GM12878 (cell line): ENCODE measurements at regions not wholly inside any gene's neighbourhood (a gene's known extent, or its start where the extent isn't known, plus 50 kb on each side); places are given as distances from the start of the nearest gene placed in this dataset.

Experiments used
- ATAC-seq: fragments of 200-7000 bp; cut with Tn5 transposase; 3 replicates; pipeline ENCODE4 v1.9.1; 2020; ENCODE audit warnings: mild to moderate bottlenecking, moderate library complexity
- BruUV-seq: library from RNA; stranded (reverse); fragments of 400-500 nt; replicated peaks from 2 replicates; lab custom pipeline; 2021; lab: Mats Ljungman, UMichigan
- CTCF ChIA-PET: fragments of 300-600 bp; sonication (Branson Sonifier 250); formaldehyde crosslinking; extraction: SDS; loops from one replicate; lab custom pipeline; 2021; ENCODE audit warnings: inconsistent platforms; lab: Yijun Ruan, JAX
- POLR2A ChIA-PET: fragments of 350-600 bp; formaldehyde crosslinking; extraction: SDS; loops from one replicate; lab custom pipeline; 2021; ENCODE audit warnings: inconsistent platforms; lab: Charles Lee
- RAD21 ChIA-PET: fragments of 300-600 bp; sonication (Branson Sonifier 250); formaldehyde crosslinking; loops from one replicate; lab custom pipeline; 2023; ENCODE audit warnings: antibody characterized with exemption; ENCODE audit not compliant: unreplicated experiment; lab: Charles Lee
- SMC1A ChIA-PET: fragments of 300-600 bp; sonication (Branson Sonifier 250); formaldehyde crosslinking; loops from one replicate; lab custom pipeline; 2023; ENCODE audit not compliant: unreplicated experiment, uncharacterized antibody; lab: Charles Lee
- DNase-seq: peaks from one replicate; pipeline ENCODE4 v3.0.0-alpha.2; 2011; ENCODE audit warnings: low read depth, low spot score
- FAIRE-seq: peaks from 3 replicates; lab custom pipeline; 2011; peaks lifted over from hg19 to GRCh38; lab: Jason Lieb, UNC
- H2AFZ ChIP-seq: 2 replicates; pipeline ENCODE4 v1.6.0; 2011; ENCODE audit warnings: low read depth, low read length, control low read depth; ENCODE audit not compliant: control insufficient read depth
- H3K27ac ChIP-seq: 2 replicates; pipeline ENCODE4 v1.5.1; 2011; ENCODE audit warnings: control low read depth; ENCODE audit not compliant: control insufficient read depth, insufficient read depth
- H3K27me3 ChIP-seq, 2 experiments: replicated peaks in 1 of 2; 2 replicates each; pipeline versions ENCODE4 v1.6.0 to v1.6.1; 2011; ENCODE audit warnings: low read length in 1 of 2; ENCODE audit not compliant: control insufficient read depth in 2 of 2, insufficient read depth in 2 of 2
- H3K36me3 ChIP-seq, 2 experiments: 2 replicates each; pipeline ENCODE4 v1.5.1; 2011; ENCODE audit warnings: low read length in 1 of 2; ENCODE audit not compliant: control insufficient read depth in 2 of 2, insufficient read depth in 2 of 2
- H3K4me1 ChIP-seq: 2 replicates; pipeline ENCODE4 v1.6.1; 2011; ENCODE audit warnings: mild to moderate bottlenecking, low read length, moderate library complexity, mixed read lengths; ENCODE audit not compliant: control insufficient read depth, insufficient read depth
- H3K4me2 ChIP-seq: 2 replicates; pipeline ENCODE4 v1.6.0; 2011; ENCODE audit warnings: control low read depth; ENCODE audit not compliant: control insufficient read depth, insufficient read depth
- H3K4me3 ChIP-seq: fragments of 200-600 bp; sonication (generic); 2 replicates; pipeline ENCODE4 v1.5.1; 2016
- H3K79me2 ChIP-seq: 2 replicates; pipeline ENCODE4 v1.6.0; 2011; ENCODE audit warnings: low read length; ENCODE audit not compliant: control insufficient read depth, insufficient read depth
- H3K9ac ChIP-seq: 2 replicates; pipeline ENCODE4 v1.8.0; 2011; ENCODE audit warnings: low read length, control low read depth, mixed read lengths; ENCODE audit not compliant: control insufficient read depth, insufficient read depth
- H3K9me3 ChIP-seq: replicated peaks from 3 replicates; pipeline ENCODE4 v1.5.1; 2011; ENCODE audit warnings: mild to moderate bottlenecking, low read length; ENCODE audit not compliant: control insufficient read depth, insufficient read depth
- H4K20me1 ChIP-seq: 2 replicates; pipeline ENCODE4 v1.6.0; 2011; ENCODE audit not compliant: control insufficient read depth, insufficient read depth
- CHD4 ChIP-seq: fragments of 200-600 bp; sonication (generic); IDR thresholded peaks from 2 replicates; pipeline ENCODE4 v1.6.1; 2016; ENCODE audit warnings: mild to moderate bottlenecking
- KLF5 ChIP-seq: fragments of 450-650 bp; IDR thresholded peaks from 2 replicates; pipeline ENCODE4 v1.6.1; 2014; ENCODE audit warnings: mild to moderate bottlenecking; ENCODE audit not compliant: partially characterized antibody
- MYC ChIP-seq: IDR thresholded peaks from 2 replicates; pipeline ENCODE4 v1.6.1; 2011; ENCODE audit warnings: mild to moderate bottlenecking, low read length, moderate library complexity, inconsistent platforms; ENCODE audit not compliant: insufficient read depth, insufficient replicate concordance, insufficient read length, severe bottlenecking
- NR2F1 ChIP-seq: fragments of 450-650 bp; conservative IDR thresholded peaks from 2 replicates; pipeline ENCODE4 v1.6.1; 2017; ENCODE audit warnings: mild to moderate bottlenecking
- PBX3 ChIP-seq: IDR thresholded peaks from 2 replicates; pipeline ENCODE4 v1.6.1; 2011; ENCODE audit warnings: mild to moderate bottlenecking, low read depth, low read length, moderate library complexity; ENCODE audit not compliant: insufficient replicate concordance
- PKNOX1 ChIP-seq: fragments of 450-650 bp; IDR thresholded peaks from 2 replicates; pipeline ENCODE4 v1.6.1; 2016; ENCODE audit warnings: mild to moderate bottlenecking
- SIX5 ChIP-seq: IDR thresholded peaks from 2 replicates; pipeline ENCODE4 v1.6.1; 2011; ENCODE audit warnings: mild to moderate bottlenecking, low read depth, low read length, moderate library complexity; ENCODE audit not compliant: severe bottlenecking
- YBX1 ChIP-seq: fragments of 450-650 bp; IDR thresholded peaks from 2 replicates; pipeline ENCODE4 v1.6.1; 2016; ENCODE audit warnings: antibody characterized with exemption
- ZNF384 ChIP-seq: IDR thresholded peaks from 2 replicates; pipeline ENCODE4 v1.6.1; 2012; ENCODE audit warnings: low read depth, mild to moderate bottlenecking, low read length, improper control_type of control experiment, borderline replicate concordance
- whole genome bisulfite sequencing: methylation state at CpG from one replicate; pipeline ENCODE4 v1.1.6; 2016; ENCODE audit warnings: low lambda C conversion rate; ENCODE audit not compliant: insufficient replicate concordance, insufficient coverage; ENCODE audit errors: missing lambda C conversion rate; 5-methylcytosine and 5-hydroxymethylcytosine counted together
- in situ Hi-C: fragments of 300-500 bp; cut with MboI; formaldehyde crosslinking; loops from 9 replicates; pipeline ENCODE4 v1.14.3; 2018; ENCODE audit warnings: mixed read lengths
- intact Hi-C: fragments of 100-400 bp; cut with micrococcal nuclease; formaldehyde crosslinking; loops from one replicate; pipeline ENCODE4 v1.14.2; 2022; ENCODE audit not compliant: unreplicated experiment
- TF ChIP-seq, protein P1 (sequence below): fragments of 450-650 bp; IDR thresholded peaks from 2 replicates; pipeline ENCODE4 v1.6.1; 2017; ENCODE audit warnings: antibody characterized with exemption, mild to moderate bottlenecking, moderate library complexity
- TF ChIP-seq, protein P2 (sequence below): fragments of 450-650 bp; formaldehyde crosslinking; IDR thresholded peaks from 2 replicates; pipeline ENCODE4 v1.5.0; 2022; ENCODE audit warnings: mild to moderate bottlenecking, missing genetic modification characterization
- TF ChIP-seq, protein P3 (sequence below): fragments of 450-650 bp; IDR thresholded peaks from 2 replicates; pipeline ENCODE4 v1.6.1; 2016; ENCODE audit warnings: mild to moderate bottlenecking

DNA sequence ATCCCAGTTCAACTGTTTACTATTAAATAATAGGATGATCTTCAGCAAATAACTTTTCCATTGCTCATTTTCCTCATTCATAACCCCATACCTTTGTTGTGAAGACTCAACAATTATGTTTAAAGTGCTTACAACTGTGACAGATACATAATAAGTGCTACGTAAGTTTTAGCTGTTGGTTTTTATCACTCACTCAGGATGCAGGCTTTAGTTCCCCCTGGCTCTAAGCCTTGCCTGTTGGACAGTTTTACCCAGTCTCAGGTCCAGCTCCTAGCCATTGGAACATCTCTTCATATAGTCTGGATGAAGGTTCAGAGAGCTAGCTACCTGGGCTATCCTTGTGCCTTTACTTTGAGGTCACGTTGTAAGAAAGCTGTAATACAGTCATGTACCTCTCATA is 353.2 kb downstream of the CRPPA start:
- SMC1A ChIA-PET: no interaction called here
- Histone ChIP-seq H3K4me2 (no peak overlapping the region), H2AFZ (no peak overlapping the region), H3K36me3 (no peaks in the 10 kb centered on the region), H3K27me3 (no peaks in the 10 kb centered on the region), H3K4me1 (no peaks in the 10 kb centered on the region)
- TF ChIP-seq NR2F1 (no peak), YBX1 (no peak), PKNOX1 (no peak), PBX3 (no peak), MYC (no peak), CHD4 (no peak), KLF5 (no peak), SIX5 (no peak), ZNF384 (no peak)
- TF ChIP-seq, protein P1, sequence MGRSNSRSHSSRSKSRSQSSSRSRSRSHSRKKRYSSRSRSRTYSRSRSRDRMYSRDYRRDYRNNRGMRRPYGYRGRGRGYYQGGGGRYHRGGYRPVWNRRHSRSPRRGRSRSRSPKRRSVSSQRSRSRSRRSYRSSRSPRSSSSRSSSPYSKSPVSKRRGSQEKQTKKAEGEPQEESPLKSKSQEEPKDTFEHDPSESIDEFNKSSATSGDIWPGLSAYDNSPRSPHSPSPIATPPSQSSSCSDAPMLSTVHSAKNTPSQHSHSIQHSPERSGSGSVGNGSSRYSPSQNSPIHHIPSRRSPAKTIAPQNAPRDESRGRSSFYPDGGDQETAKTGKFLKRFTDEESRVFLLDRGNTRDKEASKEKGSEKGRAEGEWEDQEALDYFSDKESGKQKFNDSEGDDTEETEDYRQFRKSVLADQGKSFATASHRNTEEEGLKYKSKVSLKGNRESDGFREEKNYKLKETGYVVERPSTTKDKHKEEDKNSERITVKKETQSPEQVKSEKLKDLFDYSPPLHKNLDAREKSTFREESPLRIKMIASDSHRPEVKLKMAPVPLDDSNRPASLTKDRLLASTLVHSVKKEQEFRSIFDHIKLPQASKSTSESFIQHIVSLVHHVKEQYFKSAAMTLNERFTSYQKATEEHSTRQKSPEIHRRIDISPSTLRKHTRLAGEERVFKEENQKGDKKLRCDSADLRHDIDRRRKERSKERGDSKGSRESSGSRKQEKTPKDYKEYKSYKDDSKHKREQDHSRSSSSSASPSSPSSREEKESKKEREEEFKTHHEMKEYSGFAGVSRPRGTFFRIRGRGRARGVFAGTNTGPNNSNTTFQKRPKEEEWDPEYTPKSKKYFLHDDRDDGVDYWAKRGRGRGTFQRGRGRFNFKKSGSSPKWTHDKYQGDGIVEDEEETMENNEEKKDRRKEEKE: no peak
- TF ChIP-seq, protein P2, sequence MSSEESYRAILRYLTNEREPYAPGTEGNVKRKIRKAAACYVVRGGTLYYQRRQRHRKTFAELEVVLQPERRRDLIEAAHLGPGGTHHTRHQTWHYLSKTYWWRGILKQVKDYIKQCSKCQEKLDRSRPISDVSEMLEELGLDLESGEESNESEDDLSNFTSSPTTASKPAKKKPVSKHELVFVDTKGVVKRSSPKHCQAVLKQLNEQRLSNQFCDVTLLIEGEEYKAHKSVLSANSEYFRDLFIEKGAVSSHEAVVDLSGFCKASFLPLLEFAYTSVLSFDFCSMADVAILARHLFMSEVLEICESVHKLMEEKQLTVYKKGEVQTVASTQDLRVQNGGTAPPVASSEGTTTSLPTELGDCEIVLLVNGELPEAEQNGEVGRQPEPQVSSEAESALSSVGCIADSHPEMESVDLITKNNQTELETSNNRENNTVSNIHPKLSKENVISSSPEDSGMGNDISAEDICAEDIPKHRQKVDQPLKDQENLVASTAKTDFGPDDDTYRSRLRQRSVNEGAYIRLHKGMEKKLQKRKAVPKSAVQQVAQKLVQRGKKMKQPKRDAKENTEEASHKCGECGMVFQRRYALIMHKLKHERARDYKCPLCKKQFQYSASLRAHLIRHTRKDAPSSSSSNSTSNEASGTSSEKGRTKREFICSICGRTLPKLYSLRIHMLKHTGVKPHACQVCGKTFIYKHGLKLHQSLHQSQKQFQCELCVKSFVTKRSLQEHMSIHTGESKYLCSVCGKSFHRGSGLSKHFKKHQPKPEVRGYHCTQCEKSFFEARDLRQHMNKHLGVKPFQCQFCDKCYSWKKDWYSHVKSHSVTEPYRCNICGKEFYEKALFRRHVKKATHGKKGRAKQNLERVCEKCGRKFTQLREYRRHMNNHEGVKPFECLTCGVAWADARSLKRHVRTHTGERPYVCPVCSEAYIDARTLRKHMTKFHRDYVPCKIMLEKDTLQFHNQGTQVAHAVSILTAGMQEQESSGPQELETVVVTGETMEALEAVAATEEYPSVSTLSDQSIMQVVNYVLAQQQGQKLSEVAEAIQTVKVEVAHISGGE: no peak
- TF ChIP-seq, protein P3, sequence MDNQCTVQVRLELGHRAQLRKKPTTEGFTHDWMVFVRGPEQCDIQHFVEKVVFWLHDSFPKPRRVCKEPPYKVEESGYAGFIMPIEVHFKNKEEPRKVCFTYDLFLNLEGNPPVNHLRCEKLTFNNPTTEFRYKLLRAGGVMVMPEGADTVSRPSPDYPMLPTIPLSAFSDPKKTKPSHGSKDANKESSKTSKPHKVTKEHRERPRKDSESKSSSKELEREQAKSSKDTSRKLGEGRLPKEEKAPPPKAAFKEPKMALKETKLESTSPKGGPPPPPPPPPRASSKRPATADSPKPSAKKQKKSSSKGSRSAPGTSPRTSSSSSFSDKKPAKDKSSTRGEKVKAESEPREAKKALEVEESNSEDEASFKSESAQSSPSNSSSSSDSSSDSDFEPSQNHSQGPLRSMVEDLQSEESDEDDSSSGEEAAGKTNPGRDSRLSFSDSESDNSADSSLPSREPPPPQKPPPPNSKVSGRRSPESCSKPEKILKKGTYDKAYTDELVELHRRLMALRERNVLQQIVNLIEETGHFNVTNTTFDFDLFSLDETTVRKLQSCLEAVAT: no peak
- TF ChIP-seq, all 136 proteins: peak for 0
- H4K20me1 ChIP-seq: no peaks in the 10 kb centered on the region
- no peak; the same call in 2 of the 3 replicates for ATAC-seq
- H3K4me3 ChIP-seq: no peak overlapping the region
- ChIA-PET POLR2A (no interaction called here), RAD21 (no interaction called here), CTCF (interaction anchor here (0.7 to 1.7 kb wide), 5 partner anchors 9 to 1350 kb away, joined by 3 to 5 read pairs (median 4); no protein-coding TSS in a partner anchor)
- H3K79me2 ChIP-seq: no peaks in the 10 kb centered on the region
- intact Hi-C loops (no loop called here), in situ Hi-C loops (loop anchor here (25.0 kb wide), 1 partner anchor 1356 kb away; no protein-coding TSS in a partner anchor)
- no peak for DNase-seq
- WGBS: 31% methylated on average over 2 of the region's 2 CpGs
- FAIRE-seq: no peak
- H3K27ac ChIP-seq: no peak overlapping the region
- H3K9ac ChIP-seq: no peak overlapping the region
- H3K9me3 ChIP-seq: no peaks in the 10 kb centered on the region
- BruUV-seq: no TSS peak
